ENCODE measurements at regions not wholly inside any gene's neighbourhood (a gene's known extent, or its start where the extent isn't known, plus 50 kb on each side); places are given as distances from the start of the nearest gene placed in this dataset.
"Not testable (repeated sequence)": the region's sequence is repeated elsewhere in the genome, so short reads cannot be mapped to it uniquely, and the experiment has no call there.

DNA sequence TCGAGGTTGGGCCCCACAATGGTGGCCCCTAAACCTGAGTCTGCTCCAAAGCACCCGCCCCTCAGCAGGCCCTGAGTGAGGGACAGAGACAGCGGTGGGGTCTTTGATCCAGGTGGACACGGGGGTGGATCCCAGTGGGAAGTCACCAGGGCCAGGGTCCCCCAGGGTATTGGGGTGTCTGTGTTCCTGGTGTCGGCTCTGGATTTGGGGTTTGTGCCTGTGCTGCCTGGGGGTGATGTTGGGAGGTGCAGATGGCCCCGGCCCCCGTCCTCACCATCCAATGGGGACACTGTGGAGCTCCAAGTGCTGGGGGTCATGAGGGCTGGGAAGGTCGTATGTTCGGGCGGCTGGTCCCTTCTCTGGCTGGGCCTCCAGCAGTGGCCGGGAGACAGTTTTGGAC lies 354.2 kb downstream of the TMEM121 start:
- Histone ChIP-seq H3K27me3 (peaks cover 15% of the 10 kb centered on the region), H3K36me3 (no peaks in the 10 kb centered on the region), H3K4me1 (no peaks in the 10 kb centered on the region), H3K9me3 (no peaks in the 10 kb centered on the region), H3K27ac (no peak overlapping the region), H3K4me3 (no peak overlapping the region)
- DNase-seq (ENCODE audit: low spot score in 2 of 2), result peak; percentile 35 to 78
- no CpG with 5 or more reads among the region's 11 CpGs for WGBS
- TF ChIP-seq, protein P1, sequence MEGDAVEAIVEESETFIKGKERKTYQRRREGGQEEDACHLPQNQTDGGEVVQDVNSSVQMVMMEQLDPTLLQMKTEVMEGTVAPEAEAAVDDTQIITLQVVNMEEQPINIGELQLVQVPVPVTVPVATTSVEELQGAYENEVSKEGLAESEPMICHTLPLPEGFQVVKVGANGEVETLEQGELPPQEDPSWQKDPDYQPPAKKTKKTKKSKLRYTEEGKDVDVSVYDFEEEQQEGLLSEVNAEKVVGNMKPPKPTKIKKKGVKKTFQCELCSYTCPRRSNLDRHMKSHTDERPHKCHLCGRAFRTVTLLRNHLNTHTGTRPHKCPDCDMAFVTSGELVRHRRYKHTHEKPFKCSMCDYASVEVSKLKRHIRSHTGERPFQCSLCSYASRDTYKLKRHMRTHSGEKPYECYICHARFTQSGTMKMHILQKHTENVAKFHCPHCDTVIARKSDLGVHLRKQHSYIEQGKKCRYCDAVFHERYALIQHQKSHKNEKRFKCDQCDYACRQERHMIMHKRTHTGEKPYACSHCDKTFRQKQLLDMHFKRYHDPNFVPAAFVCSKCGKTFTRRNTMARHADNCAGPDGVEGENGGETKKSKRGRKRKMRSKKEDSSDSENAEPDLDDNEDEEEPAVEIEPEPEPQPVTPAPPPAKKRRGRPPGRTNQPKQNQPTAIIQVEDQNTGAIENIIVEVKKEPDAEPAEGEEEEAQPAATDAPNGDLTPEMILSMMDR (IDR thresholded peaks at IDR 0.05), result no peak
- TF ChIP-seq POLR2AphosphoS5 (IDR thresholded peaks at IDR 0.05) (no peak), POLR2A (IDR thresholded peaks at IDR 0.05) (no peak), EP300 (IDR thresholded peaks at IDR 0.05) (no peak)

DNA sequence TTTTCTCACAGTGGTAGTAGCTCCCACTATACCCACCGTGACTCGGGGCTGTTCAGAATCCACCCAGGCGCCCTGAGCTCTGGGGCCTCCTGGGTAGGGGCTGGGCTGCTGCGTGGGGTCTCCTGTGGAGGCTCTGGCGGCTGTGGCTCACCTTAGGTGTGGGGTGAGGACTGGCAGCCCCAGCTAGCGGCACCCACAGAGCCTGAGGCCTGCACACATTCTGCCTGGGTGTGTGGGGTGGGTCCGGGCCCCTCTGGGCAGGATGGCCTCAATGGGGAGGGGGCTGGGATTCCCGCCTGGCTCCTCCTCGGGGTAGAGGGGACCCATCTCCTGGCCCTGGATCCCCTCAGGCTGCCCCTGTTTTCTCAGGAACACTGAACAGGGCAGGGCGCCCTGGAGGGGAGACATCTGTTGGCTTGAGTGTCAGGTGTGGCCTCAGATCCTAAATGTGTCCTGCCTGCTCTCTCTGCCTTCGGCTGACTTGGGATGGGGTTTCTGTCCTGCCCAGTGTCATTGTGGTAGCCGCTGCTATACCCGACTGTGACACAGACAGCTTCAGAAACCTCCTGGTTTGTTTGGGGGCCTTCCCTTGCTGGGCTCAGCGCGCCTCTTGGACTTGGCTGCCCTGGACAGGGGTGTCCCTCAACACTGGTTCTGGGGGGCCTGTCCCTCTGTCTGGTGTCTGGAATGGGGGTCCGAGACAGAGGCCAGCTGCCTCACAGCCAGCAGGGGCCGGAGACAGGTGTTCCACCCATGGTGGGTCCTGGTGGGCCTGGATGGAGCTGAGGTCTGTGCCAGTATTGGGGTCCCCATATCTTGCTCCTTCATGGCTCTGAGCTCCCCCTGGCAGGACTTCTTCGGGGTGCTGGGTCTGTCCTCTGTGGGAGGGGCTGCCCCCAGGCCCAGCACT lies 354.9 kb downstream of the TMEM121 start:
- Histone ChIP-seq H3K27ac (no peak overlapping the region), H3K4me3 (no peak overlapping the region), H3K27me3 (peaks cover 15% of the 10 kb centered on the region), H3K4me1 (no peaks in the 10 kb centered on the region), H3K9me3 (no peaks in the 10 kb centered on the region), H3K36me3 (no peaks in the 10 kb centered on the region)
- TF ChIP-seq, protein P1 (IDR thresholded peaks at IDR 0.05), result no peak
- no peak for TF ChIP-seq POLR2AphosphoS5 (IDR thresholded peaks at IDR 0.05)
- no peak for TF ChIP-seq EP300 (IDR thresholded peaks at IDR 0.05)
- TF ChIP-seq POLR2A (IDR thresholded peaks at IDR 0.05), result no peak
- DNase-seq (ENCODE audit: low spot score in 2 of 2), result peak; percentile 48 to 72
- no CpG with 5 or more reads among the region's 18 CpGs for WGBS

DNA sequence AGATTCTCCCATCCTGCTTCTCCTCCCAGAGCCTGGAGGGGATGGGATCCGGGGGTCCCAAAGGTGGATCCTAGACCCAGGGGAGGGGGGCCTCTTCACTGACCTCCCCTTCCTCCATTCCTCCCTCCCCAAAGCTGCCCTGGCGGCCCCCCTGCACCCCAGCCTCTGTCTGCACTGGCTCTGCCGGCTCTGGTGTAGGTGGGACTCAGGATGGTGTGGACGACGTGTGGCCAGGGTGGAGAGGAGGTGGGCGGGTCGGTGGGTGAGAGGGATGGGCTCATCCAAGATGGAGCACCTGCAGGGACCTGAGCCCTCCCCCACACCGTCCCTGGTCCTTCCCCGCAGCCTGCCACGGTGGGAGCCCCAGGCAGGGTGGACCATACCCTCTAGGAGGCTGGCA lies 355.6 kb downstream of the TMEM121 start:
- WGBS, result 46% methylated on average over 3 of the region's 10 CpGs
- H3K27ac ChIP-seq, H3K4me1 ChIP-seq, H3K4me3 ChIP-seq, H3K36me3 ChIP-seq, H3K9me3 ChIP-seq: not testable (repeated sequence)
- DNase-seq (ENCODE audit: low spot score in 2 of 2), result peak; percentile 38 to 40
- peaks cover 15% of the 10 kb centered on the region for H3K27me3 ChIP-seq

DNA sequence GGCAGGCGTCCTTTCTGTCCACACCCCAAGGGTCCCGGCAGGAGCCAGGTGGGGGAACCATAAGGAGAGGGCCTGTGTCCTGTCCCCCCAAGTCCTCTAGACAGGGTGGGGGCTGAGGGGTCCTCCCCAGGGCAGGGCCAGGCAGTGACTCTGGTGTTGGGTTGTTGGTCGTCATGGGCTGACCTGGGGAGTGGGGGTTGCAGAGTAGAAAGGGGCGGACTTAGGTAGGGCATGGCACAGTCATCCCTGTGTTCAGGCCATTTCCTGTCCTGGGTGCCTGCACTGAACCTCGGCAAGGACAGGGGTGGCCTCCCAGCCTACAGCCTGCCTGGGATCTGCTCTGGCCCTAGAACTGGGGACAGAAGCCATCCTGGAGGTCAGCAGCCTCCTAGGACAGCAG lies 356.2 kb downstream of the TMEM121 start:
- peak; percentile 50 to 61 for DNase-seq (ENCODE audit: low spot score in 2 of 2)
- Histone ChIP-seq H3K27ac (no peak overlapping the region), H3K4me1 (no peaks in the 10 kb centered on the region), H3K9me3 (no peaks in the 10 kb centered on the region), H3K36me3 (no peaks in the 10 kb centered on the region), H3K4me3 (no peak overlapping the region), H3K27me3 (peaks cover 15% of the 10 kb centered on the region)
- 71% methylated on average over 4 of the region's 5 CpGs for WGBS
- no peak for TF ChIP-seq EP300 (IDR thresholded peaks at IDR 0.05)

DNA sequence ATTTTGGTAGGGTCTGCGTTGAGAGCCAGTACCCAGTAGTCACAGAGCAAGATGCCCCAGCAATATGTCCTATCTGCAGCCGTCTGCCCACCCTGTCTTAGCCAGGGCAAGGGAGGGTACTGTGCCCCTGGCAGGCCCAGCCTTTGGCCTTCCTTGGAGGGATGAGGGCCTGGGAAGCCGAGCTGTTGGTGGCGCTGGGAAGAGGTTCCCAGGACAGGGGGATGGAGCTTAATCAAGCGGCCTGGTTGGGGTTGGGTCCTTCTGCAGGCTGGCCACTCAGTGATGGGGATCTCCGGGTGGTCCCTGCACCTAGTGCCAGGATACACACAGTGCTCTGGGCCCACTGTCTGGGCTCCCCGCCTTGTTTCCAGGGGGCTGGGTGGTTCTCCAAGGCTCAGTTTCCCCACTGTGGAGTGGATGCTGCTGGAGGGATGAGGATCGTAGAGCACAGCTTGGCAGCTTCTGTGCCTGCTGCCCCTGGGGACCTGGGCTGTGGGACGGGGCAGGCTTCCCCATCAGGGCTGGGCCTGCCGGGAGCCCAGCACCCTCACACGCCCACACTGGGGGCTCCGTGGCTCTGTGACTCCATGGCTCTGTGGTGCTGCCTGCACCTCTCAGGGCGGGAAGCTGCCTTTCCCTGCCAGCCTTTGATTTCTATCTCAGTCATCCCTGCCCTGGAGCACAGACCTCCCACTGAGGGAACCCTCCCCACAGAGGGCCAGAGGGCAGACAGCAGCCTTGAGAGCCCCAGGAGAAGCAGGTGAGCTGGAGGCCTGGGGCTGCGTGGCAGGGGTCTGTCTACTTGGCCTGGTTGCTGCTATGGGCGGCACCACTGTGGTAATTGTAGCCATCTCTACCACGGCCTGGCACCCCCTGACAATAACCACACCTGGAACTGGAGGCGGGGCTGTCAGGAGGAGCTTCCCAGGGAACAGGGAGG lies 357.0 kb downstream of the TMEM121 start:
- Histone ChIP-seq H3K27me3 (peaks cover 11% of the 10 kb centered on the region), H3K4me1 (no peaks in the 10 kb centered on the region), H3K4me3 (no peak overlapping the region), H3K9me3 (no peaks in the 10 kb centered on the region), H3K27ac (no peak overlapping the region), H3K36me3 (no peaks in the 10 kb centered on the region)
- no peak for TF ChIP-seq POLR2A (IDR thresholded peaks at IDR 0.05)
- TF ChIP-seq, protein P1 (IDR thresholded peaks at IDR 0.05), result no peak
- no peak for TF ChIP-seq POLR2AphosphoS5 (IDR thresholded peaks at IDR 0.05)
- no peak for TF ChIP-seq EP300 (IDR thresholded peaks at IDR 0.05)
- DNase-seq (ENCODE audit: low spot score in 2 of 2), result peak; percentile 33 to 71
- 77% methylated on average over 6 of the region's 17 CpGs for WGBS

DNA sequence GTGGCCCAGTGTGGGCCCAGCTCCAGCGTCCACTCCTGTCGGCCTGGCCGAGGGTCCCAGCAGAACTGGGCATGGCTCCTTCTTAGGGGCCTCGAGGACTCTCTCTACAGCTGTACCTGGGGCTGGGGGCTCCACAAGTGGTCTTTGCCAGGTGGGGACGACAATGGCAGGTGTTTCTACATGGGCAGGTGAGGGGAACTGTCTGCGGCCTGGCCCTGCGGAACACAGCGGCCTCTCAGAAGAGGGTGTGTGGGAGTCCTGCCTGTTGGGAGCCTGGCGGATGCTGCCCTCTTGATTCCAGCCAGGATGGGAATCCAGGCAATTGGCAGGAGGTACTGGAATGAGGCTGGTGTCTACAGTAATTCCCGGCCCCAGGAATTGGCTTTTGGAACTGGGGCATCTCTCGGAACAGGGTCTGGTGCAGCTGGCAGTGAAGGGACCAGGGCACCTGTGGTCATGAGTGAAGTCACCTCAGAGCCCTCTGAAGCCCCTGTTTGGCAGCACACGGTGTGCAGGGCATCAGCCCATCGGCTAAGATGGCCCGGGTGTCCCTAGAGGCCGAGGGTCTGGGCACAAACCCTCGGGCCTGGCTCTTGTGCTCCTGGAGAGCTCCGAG lies 357.9 kb downstream of the TMEM121 start:
- H3K4me1 ChIP-seq, H3K4me3 ChIP-seq, H3K9me3 ChIP-seq, H3K36me3 ChIP-seq, H3K27ac ChIP-seq: not testable (repeated sequence)
- peaks cover 10% of the 10 kb centered on the region for H3K27me3 ChIP-seq
- DNase-seq (ENCODE audit: low spot score in 2 of 2), result peak; percentile 39 to 44
- 47% methylated on average over 2 of the region's 17 CpGs for WGBS
